ENCODE measurements at regions not wholly inside any gene's neighbourhood (a gene's known extent, or its start where the extent isn't known, plus 50 kb on each side); places are given as distances from the start of the nearest gene placed in this dataset.
"Not testable (repeated sequence)": the region's sequence is repeated elsewhere in the genome, so short reads cannot be mapped to it uniquely, and the experiment has no call there.

DNA sequence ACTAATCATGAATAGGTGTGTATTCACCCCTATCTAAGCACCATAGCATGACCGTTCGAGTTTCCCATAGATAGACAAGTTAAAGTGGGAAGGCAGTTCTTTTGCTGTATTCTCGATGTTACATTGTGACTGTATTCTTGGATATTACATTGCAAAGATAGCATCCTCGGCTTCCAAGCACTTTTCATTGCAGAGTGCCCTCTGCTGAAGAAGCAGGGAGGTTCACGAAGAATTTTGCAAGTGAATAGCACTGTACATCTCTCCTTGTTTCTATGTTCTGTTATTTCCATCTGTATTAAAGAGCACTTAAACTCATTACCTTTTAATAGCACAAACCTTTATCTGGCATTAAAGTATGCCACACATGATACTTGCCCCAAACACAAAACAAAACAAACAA lies 426.7 kb upstream of the ARX start:
- intact Hi-C loops (cut with DNase I, micrococcal nuclease), result no loop called here
- no peak for DNase-seq
- ATAC-seq, result no peak

- DNase-seq, result no peak
- ATAC-seq, result no peak
- intact Hi-C loops (cut with DNase I, micrococcal nuclease), result no loop called here
Measured at GRCh38 chrX:25433307-25433706, 417.5 kb upstream of the ARX start.

GRCh38 chrX:25432396-25432795 lies 416.6 kb upstream of the ARX start:
- ATAC-seq, result no peak
- intact Hi-C loops (cut with DNase I, micrococcal nuclease), result no loop called here
- DNase-seq, result no peak

GRCh38 chrX:25427873-25428555 lies 412.2 kb upstream of the ARX start:
- ATAC-seq (no peak), DNase-seq (no peak)
- intact Hi-C loops (cut with DNase I, micrococcal nuclease), result no loop called here

- ATAC-seq; intact Hi-C loops (cut with DNase I, micrococcal nuclease); DNase-seq: not testable (repeated sequence)
Measured at GRCh38 chrX:25404163-25404562, 388.4 kb upstream of the ARX start.

- DNase-seq (no peak), ATAC-seq (no peak)
- intact Hi-C loops (cut with DNase I, micrococcal nuclease), result no loop called here
Measured at GRCh38 chrX:25389266-25389665, 373.5 kb upstream of the ARX start.

DNA sequence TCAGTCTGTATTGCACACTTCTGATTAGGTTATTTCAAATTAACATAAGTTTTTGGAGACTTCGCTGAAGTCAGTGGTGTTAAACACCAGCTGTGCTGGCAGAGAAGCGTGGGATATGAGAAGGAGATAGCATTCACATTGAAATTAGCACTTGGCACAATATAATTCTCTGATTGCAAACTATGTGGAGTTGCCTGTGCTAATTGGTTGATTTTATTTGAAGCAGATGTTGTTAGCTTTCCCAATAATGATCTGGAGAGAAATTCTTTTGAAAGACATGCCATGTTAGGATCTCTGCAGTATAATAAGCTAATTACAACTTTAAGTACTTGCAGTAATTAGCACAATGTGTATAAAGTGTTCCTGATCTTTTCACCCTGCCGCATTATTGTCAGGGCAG lies 367.4 kb upstream of the ARX start:
- intact Hi-C loops (cut with DNase I, micrococcal nuclease), result no loop called here
- DNase-seq (no peak), ATAC-seq (no peak)

- ATAC-seq (no peak), DNase-seq (no peak)
- intact Hi-C loops (cut with DNase I, micrococcal nuclease), result no loop called here
Measured at GRCh38 chrX:25356456-25356855, 340.7 kb upstream of the ARX start.

GRCh38 chrX:25344161-25344936 lies 328.6 kb upstream of the ARX start:
- ATAC-seq (no peak), DNase-seq (no peak)
- intact Hi-C loops (cut with DNase I, micrococcal nuclease), result no loop called here

DNA sequence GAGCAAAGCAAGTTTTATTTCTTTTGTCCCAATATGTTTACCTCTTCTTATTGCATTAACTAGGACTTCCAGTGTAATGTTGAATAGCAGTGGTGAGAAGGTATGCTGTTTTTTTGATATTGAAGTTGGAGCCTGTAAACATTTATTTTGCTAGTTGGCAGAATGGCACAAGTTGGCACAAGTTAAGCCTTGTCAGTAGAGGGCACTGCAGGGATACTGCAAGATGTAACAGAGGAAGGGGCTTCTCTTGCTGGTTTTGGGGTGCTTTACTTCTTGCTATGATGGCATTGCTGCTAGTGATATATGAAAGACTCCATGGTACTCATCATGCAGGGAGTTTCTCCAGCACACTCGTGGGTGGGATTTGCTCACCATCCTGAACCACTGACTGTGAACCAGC lies 327.3 kb upstream of the ARX start:
- ATAC-seq, result no peak
- intact Hi-C loops (cut with DNase I, micrococcal nuclease), result no loop called here
- DNase-seq, result no peak

DNA sequence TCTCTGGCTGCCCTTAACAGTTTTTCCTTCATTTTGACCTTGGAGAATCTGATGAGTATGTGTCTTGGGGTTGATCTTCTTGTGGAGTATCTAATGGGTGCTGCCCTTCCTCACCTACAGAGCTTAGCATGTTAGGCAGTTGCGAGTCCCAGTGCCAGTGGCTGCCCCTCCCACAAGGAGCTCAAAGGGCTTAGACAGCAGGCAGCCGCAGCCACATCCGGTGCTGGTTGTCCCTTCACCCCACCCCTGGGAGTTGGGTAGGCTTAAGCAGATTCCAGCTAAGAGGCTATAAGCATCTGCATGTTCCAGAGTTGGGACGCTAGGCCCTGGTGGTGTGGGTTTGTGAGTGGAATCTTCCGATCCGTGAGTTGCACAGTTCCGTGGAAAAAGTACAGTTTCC lies 322.1 kb upstream of the ARX start:
- ATAC-seq (no peak), DNase-seq (no peak)
- intact Hi-C loops (cut with DNase I, micrococcal nuclease), result no loop called here

GRCh38 chrX:25300994-25301393 lies 285.2 kb upstream of the ARX start:
- intact Hi-C loops (cut with DNase I, micrococcal nuclease), result no loop called here
- ATAC-seq (no peak), DNase-seq (no peak)

- intact Hi-C loops (cut with DNase I, micrococcal nuclease), result no loop called here
- DNase-seq, result no peak
- ATAC-seq, result no peak
Measured at GRCh38 chrX:25296850-25297249, 281.1 kb upstream of the ARX start.

DNA sequence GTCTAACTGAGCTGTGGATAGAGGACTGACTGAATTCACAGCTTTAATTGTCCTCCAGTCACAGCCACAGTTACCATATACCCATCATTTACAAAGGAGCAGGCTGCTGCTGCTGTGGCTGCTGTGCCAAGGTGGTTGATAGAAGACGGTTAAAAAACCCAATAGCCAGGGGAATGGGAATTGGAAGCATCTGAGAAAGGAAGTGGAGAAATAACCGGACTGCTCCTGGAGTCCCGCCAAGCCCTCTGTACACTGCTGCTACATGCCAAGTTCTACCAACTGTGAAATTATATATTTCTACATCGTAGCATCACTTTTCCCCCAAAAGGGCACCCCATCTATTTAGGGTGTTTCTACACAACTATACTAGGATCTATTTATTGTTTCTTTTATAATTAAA lies 279.7 kb upstream of the ARX start:
- no peak for ATAC-seq

GRCh38 chrX:25290132-25290531 lies 274.4 kb upstream of the ARX start:
- no peak for ATAC-seq
- no peak for DNase-seq
- intact Hi-C loops (cut with DNase I, micrococcal nuclease), result no loop called here

More for the DNA sequence above, 279.7 kb upstream of the ARX start:
- no peak for DNase-seq
- intact Hi-C loops (cut with DNase I, micrococcal nuclease), result no loop called here

- no peak for ATAC-seq
- intact Hi-C loops (cut with DNase I, micrococcal nuclease), result no loop called here
- no peak for DNase-seq
Measured at GRCh38 chrX:25288676-25289075, 272.9 kb upstream of the ARX start.

GRCh38 chrX:25287521-25287920 lies 271.8 kb upstream of the ARX start:
- DNase-seq, result no peak
- intact Hi-C loops (cut with DNase I, micrococcal nuclease), result no loop called here

DNA sequence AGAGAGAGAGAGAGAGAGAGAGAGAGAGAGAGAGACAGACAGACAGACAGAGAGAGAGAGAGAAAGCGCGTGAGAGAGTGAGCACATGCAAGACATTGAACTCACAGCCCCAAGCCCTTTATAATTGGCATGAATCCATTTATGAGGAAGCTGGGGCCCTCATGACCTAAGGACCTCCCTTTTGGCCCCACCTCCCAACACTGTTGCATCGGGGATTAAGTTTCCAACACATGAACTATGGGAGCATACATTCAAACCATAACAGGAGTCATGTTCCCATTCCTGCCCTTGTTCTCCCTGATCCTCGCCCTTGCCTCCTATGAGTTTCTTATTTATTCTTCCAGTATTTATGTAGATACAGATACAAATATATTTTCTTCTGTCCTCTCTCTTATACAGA lies 269.8 kb upstream of the ARX start:
- ATAC-seq, result no peak
- intact Hi-C loops (cut with DNase I, micrococcal nuclease), result no loop called here
- no peak for DNase-seq

More at GRCh38 chrX:25287521-25287920, 271.8 kb upstream of the ARX start:
- ATAC-seq, result no peak

- ATAC-seq, result no peak
- DNase-seq, result no peak
- intact Hi-C loops (cut with DNase I, micrococcal nuclease), result no loop called here
Measured at GRCh38 chrX:25279510-25279909, 263.7 kb upstream of the ARX start.

DNA sequence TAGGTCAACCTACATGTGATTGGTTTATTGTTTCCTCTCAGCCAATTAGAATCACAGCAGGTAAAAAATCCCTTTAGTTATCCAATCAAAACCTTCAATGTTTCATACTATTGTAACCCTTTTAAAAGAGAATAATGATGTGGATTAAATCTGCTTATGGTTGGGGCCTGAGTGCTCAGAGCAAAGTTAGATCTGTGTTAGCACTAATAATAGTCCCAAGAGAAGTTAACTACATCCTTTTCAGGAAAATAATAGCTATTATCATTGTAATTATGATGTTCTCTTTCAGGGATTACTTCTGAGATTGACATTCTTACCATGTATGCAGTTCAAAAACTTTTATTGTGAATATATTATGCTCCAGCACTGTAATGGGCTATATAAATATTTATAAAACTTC lies 262.6 kb upstream of the ARX start:
- intact Hi-C loops (cut with DNase I, micrococcal nuclease), result no loop called here
- DNase-seq (no peak), ATAC-seq (no peak)

GRCh38 chrX:25277574-25277973 lies 261.8 kb upstream of the ARX start:
- intact Hi-C loops (cut with DNase I, micrococcal nuclease), result no loop called here
- DNase-seq (no peak), ATAC-seq (no peak)
